ENCODE measurements at regions not wholly inside any gene's neighbourhood (a gene's known extent, or its start where the extent isn't known, plus 50 kb on each side); places are given as distances from the start of the nearest gene placed in this dataset.

DNA sequence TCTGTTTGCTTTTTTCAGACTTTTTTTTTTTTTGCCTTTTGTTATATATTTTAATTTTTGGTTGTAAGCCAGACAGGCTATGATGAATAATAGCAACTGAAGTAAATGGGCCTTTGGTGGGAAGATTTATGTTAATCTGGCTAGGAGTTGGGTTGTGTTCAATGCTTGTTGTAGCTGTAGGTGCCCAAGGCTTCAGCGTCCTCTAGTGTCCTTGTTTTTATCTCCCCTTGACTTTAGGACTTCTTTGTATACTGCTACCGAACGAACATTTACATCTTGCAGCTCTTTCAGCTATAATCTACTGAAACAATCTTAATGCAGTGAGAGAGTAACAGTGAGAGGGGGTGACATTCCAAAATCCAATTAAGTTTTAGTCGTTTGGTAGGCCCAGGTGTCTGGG, 848.4 kb upstream of the FBXO33 start:
- WGBS, 3 donors, result 65 to 67% (median 66%) methylated on average over 4 of the region's 4 CpGs
- H3K27me3 ChIP-seq (ENCODE audit: control insufficient read depth in 3 of 3, insufficient read depth in 3 of 3, low read length in 3 of 3), result no peaks in the 10 kb centered on the region
- no peak overlapping the region for H3K27ac ChIP-seq (ENCODE audit: low read depth in 1 of 3, low read length in 2 of 3)
- FAIRE-seq, result no peak
- no peak for DNase-seq
- H3K4me3 ChIP-seq (ENCODE audit: low read depth in 1 of 3, low read length in 3 of 3), result no peak overlapping the region
- H3K4me1 ChIP-seq (ENCODE audit: control insufficient read depth in 3 of 3, insufficient read depth in 2 of 3, low read depth in 1 of 3, low read length in 2 of 3), result no peaks in the 10 kb centered on the region
- no peaks in the 10 kb centered on the region for H3K36me3 ChIP-seq (ENCODE audit: control insufficient read depth in 3 of 3, insufficient read depth in 2 of 3, low read depth in 1 of 3, low read length in 3 of 3)
- H3K9me3 ChIP-seq (ENCODE audit: control insufficient read depth in 2 of 2, insufficient read depth in 1 of 2, low read depth in 1 of 2, low read length in 1 of 2), result no peaks in the 10 kb centered on the region

DNA sequence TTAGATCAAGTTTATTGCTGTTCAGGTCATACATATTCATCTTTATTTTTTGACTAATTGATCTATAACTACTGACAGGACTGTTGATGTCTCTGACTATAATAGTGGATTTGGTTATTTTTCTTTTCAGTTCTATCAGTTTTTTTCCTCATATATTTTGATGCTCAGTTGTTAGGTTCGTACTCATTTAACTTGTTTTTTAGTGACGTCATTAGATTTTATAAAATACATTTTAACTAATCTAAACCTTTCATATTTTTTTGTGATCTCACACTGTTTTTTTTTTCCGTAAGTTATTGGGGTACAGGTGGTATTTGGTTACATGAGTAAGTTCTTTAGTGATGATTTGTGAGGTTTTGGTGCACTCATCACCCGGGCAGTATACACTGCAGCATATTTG, 841.2 kb upstream of the FBXO33 start:
- no peaks in the 10 kb centered on the region for H3K36me3 ChIP-seq (ENCODE audit: control insufficient read depth in 3 of 3, insufficient read depth in 2 of 3, low read depth in 1 of 3, low read length in 3 of 3)
- no peak for FAIRE-seq
- no peak overlapping the region for H3K27ac ChIP-seq (ENCODE audit: low read depth in 1 of 3, low read length in 2 of 3)
- no peak overlapping the region for H3K4me3 ChIP-seq (ENCODE audit: low read depth in 1 of 3, low read length in 3 of 3)
- 80 to 89% (median 89%) methylated on average over 4 of the region's 4 CpGs for whole genome bisulfite sequencing, 3 donors
- H3K27me3 ChIP-seq (ENCODE audit: control insufficient read depth in 3 of 3, insufficient read depth in 3 of 3, low read length in 3 of 3), result no peaks in the 10 kb centered on the region
- H3K9me3 ChIP-seq (ENCODE audit: control insufficient read depth in 2 of 2, insufficient read depth in 1 of 2, low read depth in 1 of 2, low read length in 1 of 2), result no peaks in the 10 kb centered on the region
- no peaks in the 10 kb centered on the region for H3K4me1 ChIP-seq (ENCODE audit: control insufficient read depth in 3 of 3, insufficient read depth in 2 of 3, low read depth in 1 of 3, low read length in 2 of 3)
- no peak for DNase-seq

DNA sequence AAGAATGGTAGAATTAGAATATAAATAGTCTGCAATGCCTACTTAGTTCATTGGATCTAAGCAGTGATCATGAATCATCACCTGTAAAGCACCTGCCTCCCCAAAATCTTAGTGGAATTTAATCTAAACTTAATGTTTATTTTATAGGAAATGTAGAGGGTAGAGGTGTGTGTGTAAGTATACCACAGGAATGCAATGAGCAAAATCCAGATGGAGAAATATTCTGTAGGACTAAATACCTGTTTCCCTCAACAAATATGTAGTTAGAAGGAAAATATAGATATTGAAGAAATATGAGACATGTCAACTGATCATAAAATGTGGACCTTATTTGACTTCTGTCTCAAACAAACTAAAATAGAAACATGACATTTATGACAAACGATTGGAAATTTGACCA, 839.2 kb upstream of the FBXO33 start:
- H3K9me3 ChIP-seq (ENCODE audit: control insufficient read depth in 2 of 2, insufficient read depth in 1 of 2, low read depth in 1 of 2, low read length in 1 of 2), result no peaks in the 10 kb centered on the region
- H3K36me3 ChIP-seq (ENCODE audit: control insufficient read depth in 3 of 3, insufficient read depth in 2 of 3, low read depth in 1 of 3, low read length in 3 of 3), result no peaks in the 10 kb centered on the region
- no peaks in the 10 kb centered on the region for H3K4me1 ChIP-seq (ENCODE audit: control insufficient read depth in 3 of 3, insufficient read depth in 2 of 3, low read depth in 1 of 3, low read length in 2 of 3)
- FAIRE-seq, result no peak
- no peak overlapping the region for H3K27ac ChIP-seq (ENCODE audit: low read depth in 1 of 3, low read length in 2 of 3)
- no peaks in the 10 kb centered on the region for H3K27me3 ChIP-seq (ENCODE audit: control insufficient read depth in 3 of 3, insufficient read depth in 3 of 3, low read length in 3 of 3)
- DNase-seq, result no peak
- H3K4me3 ChIP-seq (ENCODE audit: low read depth in 1 of 3, low read length in 3 of 3), result no peak overlapping the region
- 54 to 76% (median 63%) methylated on average over 1 of the region's 1 CpG for WGBS, 3 donors

DNA sequence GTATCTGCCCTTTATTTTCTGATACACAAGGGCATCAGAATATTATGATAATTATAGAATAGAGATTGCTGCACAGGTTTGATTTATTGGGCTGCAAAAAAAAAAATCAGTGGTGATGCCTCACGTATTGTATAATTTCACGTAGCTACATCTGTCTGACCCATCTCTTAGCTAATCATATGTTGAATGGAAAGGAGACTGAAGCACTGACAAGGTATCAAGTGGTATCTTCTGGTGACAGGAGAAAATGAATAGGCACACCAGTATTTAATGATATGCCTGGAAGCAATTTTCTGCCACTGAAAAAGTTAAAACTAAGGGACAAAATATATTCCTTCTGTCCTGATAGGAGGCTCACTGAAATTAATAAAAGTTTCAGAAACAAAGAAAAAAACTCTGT, 837.2 kb upstream of the FBXO33 start:
- Histone ChIP-seq H3K36me3 (ENCODE audit: control insufficient read depth in 3 of 3, insufficient read depth in 2 of 3, low read depth in 1 of 3, low read length in 3 of 3) (no peaks in the 10 kb centered on the region), H3K27me3 (ENCODE audit: control insufficient read depth in 3 of 3, insufficient read depth in 3 of 3, low read length in 3 of 3) (no peaks in the 10 kb centered on the region), H3K9me3 (ENCODE audit: control insufficient read depth in 2 of 2, insufficient read depth in 1 of 2, low read depth in 1 of 2, low read length in 1 of 2) (no peaks in the 10 kb centered on the region), H3K4me1 (ENCODE audit: control insufficient read depth in 3 of 3, insufficient read depth in 2 of 3, low read depth in 1 of 3, low read length in 2 of 3) (no peaks in the 10 kb centered on the region), H3K4me3 (ENCODE audit: low read depth in 1 of 3, low read length in 3 of 3) (no peak overlapping the region), H3K27ac (ENCODE audit: low read depth in 1 of 3, low read length in 2 of 3) (no peak overlapping the region)
- FAIRE-seq, result no peak
- 78 to 81% (median 80%) methylated on average over 2 of the region's 2 CpGs for WGBS, 3 donors
- no peak for DNase-seq

- no peak overlapping the region for H3K27ac ChIP-seq (ENCODE audit: low read depth in 1 of 3, low read length in 2 of 3)
- no peaks in the 10 kb centered on the region for H3K27me3 ChIP-seq (ENCODE audit: control insufficient read depth in 3 of 3, insufficient read depth in 3 of 3, low read length in 3 of 3)
- no peaks in the 10 kb centered on the region for H3K9me3 ChIP-seq (ENCODE audit: control insufficient read depth in 2 of 2, insufficient read depth in 1 of 2, low read depth in 1 of 2, low read length in 1 of 2)
- no peak for FAIRE-seq
- H3K4me3 ChIP-seq (ENCODE audit: low read depth in 1 of 3, low read length in 3 of 3), result no peak overlapping the region
- WGBS, 3 donors, result 50 to 64% (median 52%) methylated on average over 2 of the region's 2 CpGs
- H3K36me3 ChIP-seq (ENCODE audit: control insufficient read depth in 3 of 3, insufficient read depth in 2 of 3, low read depth in 1 of 3, low read length in 3 of 3), result no peaks in the 10 kb centered on the region
- no peak for DNase-seq
- H3K4me1 ChIP-seq (ENCODE audit: control insufficient read depth in 3 of 3, insufficient read depth in 2 of 3, low read depth in 1 of 3, low read length in 2 of 3), result no peaks in the 10 kb centered on the region
Measured at GRCh38 chr14:40268236-40268635, 836.0 kb upstream of the FBXO33 start.

- 27 to 69% (median 65%) methylated on average over 1 of the region's 1 CpG for WGBS, 3 donors
- Histone ChIP-seq H3K4me1 (ENCODE audit: control insufficient read depth in 3 of 3, insufficient read depth in 2 of 3, low read depth in 1 of 3, low read length in 2 of 3) (no peaks in the 10 kb centered on the region), H3K9me3 (ENCODE audit: control insufficient read depth in 2 of 2, insufficient read depth in 1 of 2, low read depth in 1 of 2, low read length in 1 of 2) (no peaks in the 10 kb centered on the region), H3K4me3 (ENCODE audit: low read depth in 1 of 3, low read length in 3 of 3) (no peak overlapping the region), H3K27me3 (ENCODE audit: control insufficient read depth in 3 of 3, insufficient read depth in 3 of 3, low read length in 3 of 3) (no peaks in the 10 kb centered on the region), H3K36me3 (ENCODE audit: control insufficient read depth in 3 of 3, insufficient read depth in 2 of 3, low read depth in 1 of 3, low read length in 3 of 3) (no peaks in the 10 kb centered on the region), H3K27ac (ENCODE audit: low read depth in 1 of 3, low read length in 2 of 3) (no peak overlapping the region)
- DNase-seq (no peak), FAIRE-seq (no peak)
Measured at GRCh38 chr14:40265096-40265495, 832.9 kb upstream of the FBXO33 start.

DNA sequence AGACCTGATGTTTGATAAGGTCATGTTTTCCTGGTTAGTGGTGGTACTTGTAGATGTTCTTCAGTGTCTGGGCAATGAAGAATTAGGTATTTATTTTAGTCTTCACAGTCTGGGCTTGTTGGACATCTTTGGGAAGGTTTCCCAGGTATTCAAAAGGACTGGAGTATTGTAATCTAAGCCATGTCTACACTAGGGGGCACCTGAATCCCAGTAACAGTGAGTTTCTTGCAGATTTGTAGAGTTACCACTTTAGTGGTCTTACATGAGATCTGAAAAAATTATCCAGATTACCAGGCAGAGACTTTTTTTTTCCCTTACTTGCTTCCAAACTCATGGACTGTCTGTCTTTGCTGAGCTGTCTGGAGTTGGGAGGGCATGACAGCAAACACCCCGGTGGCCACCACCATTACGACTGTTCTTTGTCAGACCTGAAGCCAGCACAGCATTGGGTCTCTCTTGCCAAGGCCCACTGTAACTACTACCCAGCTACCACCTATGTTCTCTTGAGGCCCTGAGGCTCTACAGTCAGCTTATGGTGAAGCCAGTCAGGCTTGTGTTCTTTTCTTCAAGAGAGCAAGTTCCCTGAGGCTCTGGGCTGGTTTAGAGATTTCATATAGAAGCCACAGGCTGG, 820.7 kb upstream of the FBXO33 start:
- 92 to 96% (median 93%) methylated on average over 2 of the region's 2 CpGs for WGBS, 3 donors
- no peak overlapping the region for H3K27ac ChIP-seq (ENCODE audit: low read depth in 1 of 3, low read length in 2 of 3)
- no peaks in the 10 kb centered on the region for H3K9me3 ChIP-seq (ENCODE audit: control insufficient read depth in 2 of 2, insufficient read depth in 1 of 2, low read depth in 1 of 2, low read length in 1 of 2)
- H3K4me1 ChIP-seq (ENCODE audit: control insufficient read depth in 3 of 3, insufficient read depth in 2 of 3, low read depth in 1 of 3, low read length in 2 of 3), result no peaks in the 10 kb centered on the region
- no peaks in the 10 kb centered on the region for H3K36me3 ChIP-seq (ENCODE audit: control insufficient read depth in 3 of 3, insufficient read depth in 2 of 3, low read depth in 1 of 3, low read length in 3 of 3)
- no peaks in the 10 kb centered on the region for H3K27me3 ChIP-seq (ENCODE audit: control insufficient read depth in 3 of 3, insufficient read depth in 3 of 3, low read length in 3 of 3)
- H3K4me3 ChIP-seq (ENCODE audit: low read depth in 1 of 3, low read length in 3 of 3), result no peak overlapping the region
- DNase-seq, result no peak
- no peak for FAIRE-seq

DNA sequence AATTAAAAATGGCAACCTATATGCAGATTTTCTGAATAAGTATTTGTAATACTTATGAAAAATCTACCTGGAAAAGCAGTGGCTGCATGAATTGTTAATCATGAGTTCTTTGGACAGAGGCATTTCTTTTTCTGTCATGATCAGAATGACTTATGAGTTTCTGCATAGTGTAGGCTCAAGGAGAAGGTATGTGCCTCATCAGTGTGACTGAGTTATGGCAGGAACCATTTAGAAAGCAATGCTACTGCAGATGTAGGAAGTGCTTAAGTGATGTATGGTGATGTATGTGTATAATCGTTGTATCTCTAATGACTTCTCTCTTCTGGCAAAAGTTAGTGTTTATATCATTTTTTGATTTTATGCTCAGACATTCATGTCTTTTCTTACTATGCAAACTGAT, 816.4 kb upstream of the FBXO33 start:
- FAIRE-seq (no peak), DNase-seq (no peak)
- no peaks in the 10 kb centered on the region for H3K9me3 ChIP-seq (ENCODE audit: control insufficient read depth in 2 of 2, insufficient read depth in 1 of 2, low read depth in 1 of 2, low read length in 1 of 2)
- H3K27ac ChIP-seq (ENCODE audit: low read depth in 1 of 3, low read length in 2 of 3), result no peak overlapping the region
- no peak overlapping the region for H3K4me3 ChIP-seq (ENCODE audit: low read depth in 1 of 3, low read length in 3 of 3)
- no peaks in the 10 kb centered on the region for H3K36me3 ChIP-seq (ENCODE audit: control insufficient read depth in 3 of 3, insufficient read depth in 2 of 3, low read depth in 1 of 3, low read length in 3 of 3)
- no peaks in the 10 kb centered on the region for H3K27me3 ChIP-seq (ENCODE audit: control insufficient read depth in 3 of 3, insufficient read depth in 3 of 3, low read length in 3 of 3)
- H3K4me1 ChIP-seq (ENCODE audit: control insufficient read depth in 3 of 3, insufficient read depth in 2 of 3, low read depth in 1 of 3, low read length in 2 of 3), result no peaks in the 10 kb centered on the region
- 45 to 69% (median 45%) methylated on average over 1 of the region's 1 CpG for WGBS, 3 donors

DNA sequence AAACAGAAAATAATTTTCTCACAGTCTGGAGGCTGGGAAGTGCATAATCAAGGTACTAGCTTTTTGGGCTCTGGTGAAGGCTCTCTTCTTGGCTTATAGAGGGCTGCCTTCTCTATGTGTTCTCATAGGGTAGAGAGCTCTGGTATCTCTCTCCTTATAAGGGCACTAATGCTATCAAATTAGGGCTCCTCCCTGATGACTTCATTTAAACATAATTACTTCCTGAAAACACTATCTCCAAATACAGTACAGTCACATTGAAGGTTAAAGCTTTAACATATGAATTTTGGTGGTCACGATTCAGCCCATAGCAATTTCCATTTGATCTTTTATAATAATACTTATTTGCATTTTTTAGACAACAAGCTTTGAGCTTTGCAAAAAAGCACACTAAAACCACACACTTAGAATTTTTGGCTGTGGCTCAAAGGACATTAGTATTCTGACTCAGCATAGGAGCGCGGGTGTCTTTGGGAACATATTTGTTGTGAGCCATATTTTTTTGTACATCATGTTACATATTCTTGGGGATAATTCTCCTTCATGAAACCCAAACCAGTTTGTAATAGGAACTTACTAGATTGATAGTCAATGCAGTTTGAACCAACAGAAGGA, 808.1 kb upstream of the FBXO33 start:
- Histone ChIP-seq H3K4me3 (ENCODE audit: low read depth in 1 of 3, low read length in 3 of 3) (no peak overlapping the region), H3K27ac (ENCODE audit: low read depth in 1 of 3, low read length in 2 of 3) (no peak overlapping the region), H3K36me3 (ENCODE audit: control insufficient read depth in 3 of 3, insufficient read depth in 2 of 3, low read depth in 1 of 3, low read length in 3 of 3) (no peaks in the 10 kb centered on the region), H3K9me3 (ENCODE audit: control insufficient read depth in 2 of 2, insufficient read depth in 1 of 2, low read depth in 1 of 2, low read length in 1 of 2) (peaks cover 0 to 4% of the 10 kb centered on the region in 2 donors), H3K27me3 (ENCODE audit: control insufficient read depth in 3 of 3, insufficient read depth in 3 of 3, low read length in 3 of 3) (no peaks in the 10 kb centered on the region), H3K4me1 (ENCODE audit: control insufficient read depth in 3 of 3, insufficient read depth in 2 of 3, low read depth in 1 of 3, low read length in 2 of 3) (no peaks in the 10 kb centered on the region)
- FAIRE-seq (no peak), DNase-seq (no peak)
- WGBS, 3 donors, result 91 to 96% (median 93%) methylated on average over 3 of the region's 3 CpGs
